ENCODE measurements at regions not wholly inside any gene's neighbourhood (a gene's known extent, or its start where the extent isn't known, plus 50 kb on each side); places are given as distances from the start of the nearest gene placed in this dataset.
"Not testable (repeated sequence)": the region's sequence is repeated elsewhere in the genome, so short reads cannot be mapped to it uniquely, and the experiment has no call there.

DNA sequence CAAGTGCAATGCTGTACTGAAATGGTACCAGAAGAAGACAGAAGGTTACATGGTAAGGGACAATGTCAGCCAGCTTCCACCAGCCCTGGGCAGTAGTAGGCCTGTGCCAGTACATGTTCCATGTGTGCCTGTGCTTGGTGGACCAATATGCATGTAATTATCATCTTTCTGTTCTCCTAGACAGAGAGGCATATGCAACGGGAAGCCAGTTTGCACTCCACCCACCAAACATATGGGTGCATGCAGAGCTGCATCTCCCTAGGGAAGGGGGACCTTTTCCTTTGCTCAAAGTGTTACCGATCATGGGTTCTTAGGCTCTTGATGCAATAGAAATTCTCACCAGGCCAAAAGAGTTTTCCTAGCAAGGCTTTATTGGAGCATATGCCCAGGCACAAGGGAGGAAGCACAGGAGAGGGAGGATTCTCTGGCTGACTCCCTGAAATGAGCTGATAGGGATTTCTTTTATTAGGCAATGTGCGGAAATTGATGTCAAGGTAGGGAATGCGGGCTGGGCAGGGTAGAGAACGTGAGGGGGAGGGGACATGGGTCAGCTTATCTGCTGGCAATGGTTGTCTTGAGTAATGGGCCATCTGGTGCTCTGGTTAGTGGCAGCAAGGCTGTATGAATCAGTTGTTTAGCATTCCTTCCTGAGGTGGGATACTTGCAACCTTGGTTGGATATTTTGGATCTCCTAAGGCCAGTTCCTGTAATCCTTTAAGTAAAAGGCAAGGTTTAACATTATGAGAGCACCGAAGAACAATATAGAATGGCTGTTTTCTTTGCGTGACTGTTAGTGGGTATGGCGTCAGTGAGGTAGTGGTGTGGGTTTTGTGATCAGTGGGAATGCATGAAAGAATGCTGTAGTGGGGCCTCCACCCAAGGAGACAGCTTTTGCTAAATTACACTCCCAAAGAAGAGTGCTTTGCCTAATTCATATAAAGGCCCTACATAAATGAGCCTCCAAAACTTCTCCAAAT is 102.5 kb downstream of the CDRT15L2 start:
- DNase-seq = not testable (repeated sequence)

DNA sequence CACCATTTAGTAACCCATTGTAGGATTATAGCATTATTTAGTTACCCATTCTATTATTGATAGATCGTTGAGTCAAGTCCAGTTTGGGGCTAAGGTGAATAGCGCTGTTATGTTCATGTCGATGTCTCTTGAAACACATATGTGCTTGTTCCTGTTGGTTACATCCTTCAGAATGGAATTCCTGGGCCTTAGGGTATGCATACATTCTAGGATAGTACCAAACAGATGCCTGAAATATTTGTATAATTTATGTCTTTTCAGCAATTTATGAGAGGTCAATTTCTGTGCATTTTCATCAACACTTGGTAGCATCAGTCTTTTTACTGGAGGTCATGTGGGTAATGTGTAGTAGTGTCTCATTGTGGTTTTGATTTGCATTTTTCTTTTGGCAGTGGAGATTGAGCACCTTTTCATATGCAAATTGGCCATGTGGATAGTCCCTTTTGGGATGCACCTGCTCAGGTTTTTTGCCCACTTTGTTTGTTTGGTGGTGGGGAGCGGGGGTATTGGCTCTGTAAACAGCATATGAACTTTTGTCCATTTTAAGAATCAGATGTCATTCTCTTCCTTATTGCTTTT is 104.2 kb downstream of the CDRT15L2 start:
- DNase-seq = not testable (repeated sequence)

DNA sequence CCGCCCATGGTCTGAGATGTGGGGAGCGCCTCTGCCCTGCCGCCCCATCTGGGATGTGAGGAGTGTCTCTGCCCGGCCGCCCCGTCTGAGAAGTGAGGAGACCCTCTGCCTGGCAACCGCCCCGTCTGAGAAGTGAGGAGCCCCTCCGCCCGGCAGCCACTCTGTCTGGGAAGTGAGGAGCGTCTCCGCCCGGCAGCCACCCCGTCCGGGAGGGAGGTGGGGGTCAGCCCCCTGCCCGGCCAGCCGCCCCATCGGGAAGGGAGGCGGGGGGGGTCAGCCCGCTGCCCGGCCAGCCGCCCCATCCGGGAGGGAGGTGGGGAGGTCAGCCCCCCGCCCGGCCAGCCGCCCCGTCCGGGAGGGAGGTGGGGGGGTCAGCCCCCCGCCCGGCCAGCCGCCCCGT is 105.5 kb downstream of the CDRT15L2 start:
- DNase-seq = not testable (repeated sequence)

DNA sequence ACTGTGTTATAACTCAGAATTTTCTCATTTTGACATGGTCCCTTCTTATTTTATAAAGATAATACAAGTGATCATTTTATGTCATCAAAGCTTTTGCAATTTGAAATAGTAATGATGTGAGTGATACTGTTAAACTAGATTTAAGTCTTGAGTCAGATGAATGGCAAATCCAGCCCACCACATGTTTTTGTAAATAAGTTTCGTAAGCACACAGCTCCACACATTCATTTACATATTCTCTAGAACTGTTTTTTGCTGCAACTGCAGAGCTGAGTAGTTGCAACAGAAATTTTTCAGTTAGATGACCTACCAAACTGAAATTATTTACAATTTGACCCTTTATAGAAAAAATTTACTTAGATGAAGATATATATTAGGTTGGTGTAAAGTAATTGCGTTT is 108.1 kb downstream of the CDRT15L2 start:
- DNase-seq = not testable (repeated sequence)

DNA sequence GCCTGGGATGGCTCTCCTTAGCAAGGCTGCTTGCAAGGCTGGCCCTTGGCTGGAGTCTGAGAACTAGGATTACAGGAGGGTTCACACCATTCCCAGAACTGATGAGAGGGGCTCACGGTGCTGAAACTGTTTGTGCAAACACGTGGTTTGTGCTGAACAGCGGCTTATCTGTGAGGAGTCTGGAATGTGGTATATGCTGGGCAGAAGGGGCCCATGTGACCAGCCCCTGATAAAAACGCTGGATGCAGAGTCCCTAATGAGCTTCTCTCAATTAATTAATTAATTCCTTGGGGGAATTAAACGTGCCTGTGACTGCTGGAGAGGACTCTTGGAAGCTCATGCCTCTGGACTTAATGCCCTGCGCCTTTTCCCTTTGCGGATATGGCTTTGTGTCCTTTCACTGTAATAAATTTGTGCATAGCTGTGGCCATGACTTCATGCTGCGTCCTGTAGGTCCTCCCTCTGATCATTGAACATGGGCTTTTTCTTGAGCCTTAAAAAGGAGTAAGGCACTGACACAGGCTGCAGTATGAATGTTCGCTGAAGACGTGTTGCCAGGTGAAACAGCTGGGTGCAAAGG is 109.7 kb downstream of the CDRT15L2 start:
- DNase-seq = not testable (repeated sequence)

DNA sequence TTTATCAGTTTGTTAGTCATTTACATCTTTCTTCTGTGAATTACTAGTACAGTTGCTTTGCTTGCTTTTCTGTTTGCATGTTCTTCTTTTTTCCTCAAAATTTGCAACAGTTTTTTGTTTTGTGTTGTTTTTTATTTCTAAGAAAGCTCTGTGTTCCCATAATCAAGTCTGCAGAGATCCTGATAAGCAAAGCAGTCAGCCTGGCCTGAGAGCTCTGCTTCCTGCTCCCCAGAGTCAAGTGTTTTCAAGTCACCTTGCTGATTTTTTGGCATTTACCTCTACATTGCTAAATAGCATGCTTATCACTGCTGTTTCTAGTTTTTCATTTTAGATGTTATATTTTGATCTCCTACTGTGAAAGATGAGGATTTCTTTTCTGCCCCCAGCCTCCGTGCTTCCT is 113.2 kb downstream of the CDRT15L2 start:
- not testable (repeated sequence) for DNase-seq

DNA sequence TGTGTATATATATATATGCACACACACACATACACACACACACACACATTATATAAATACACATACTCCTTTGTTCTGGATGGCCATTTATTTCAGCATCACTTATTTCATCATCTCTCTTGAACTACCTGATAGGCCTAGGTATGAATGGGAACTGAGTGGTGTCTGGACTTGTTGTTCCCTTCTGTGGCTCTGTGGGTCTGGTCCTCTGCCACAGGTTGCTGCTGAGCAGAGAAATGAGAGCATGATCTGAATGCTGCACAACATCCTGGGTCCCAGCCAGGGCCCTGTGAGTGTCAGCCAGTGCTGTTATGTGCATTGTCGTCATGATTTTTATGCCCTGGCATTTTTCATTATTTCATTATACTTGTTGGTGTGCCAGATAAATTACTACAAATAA is 116.3 kb downstream of the CDRT15L2 start:
- DNase-seq = not testable (repeated sequence)

DNA sequence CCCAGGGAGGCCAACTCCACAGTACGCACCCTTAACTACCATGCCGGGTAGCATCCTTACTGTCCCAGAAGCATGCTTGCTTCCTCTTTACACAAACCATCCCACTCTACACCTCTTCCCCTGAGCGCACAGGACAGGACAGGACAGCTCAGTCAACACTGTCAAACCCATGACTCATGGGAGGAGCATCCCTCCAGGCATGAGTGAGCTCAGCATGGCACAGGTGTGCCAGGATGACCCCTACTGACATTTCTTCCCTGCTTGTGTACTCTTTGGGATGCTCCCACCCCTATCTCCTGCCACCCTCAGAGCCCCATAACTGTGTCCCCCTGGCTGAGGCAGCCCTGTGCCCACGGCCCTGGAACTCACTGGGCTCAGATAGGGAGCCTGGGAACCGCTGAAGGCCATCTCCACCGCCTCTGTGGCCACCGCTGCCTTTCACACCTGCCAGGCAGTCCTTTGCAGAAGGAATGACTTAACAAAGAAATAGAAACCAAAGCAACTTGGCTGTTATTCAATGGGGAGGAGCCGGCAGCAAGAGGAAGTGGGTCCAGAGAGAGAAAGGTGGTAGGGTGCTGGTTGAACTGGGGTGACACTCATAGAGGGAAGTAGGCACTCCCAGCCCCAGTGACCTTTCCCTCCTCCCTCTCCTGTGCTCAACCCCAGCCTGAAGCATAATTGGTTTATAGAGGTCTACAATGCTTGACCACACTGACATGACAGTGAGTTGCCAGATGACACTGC is 119.1 kb downstream of the CDRT15L2 start:
- DNase-seq = not testable (repeated sequence)

DNA sequence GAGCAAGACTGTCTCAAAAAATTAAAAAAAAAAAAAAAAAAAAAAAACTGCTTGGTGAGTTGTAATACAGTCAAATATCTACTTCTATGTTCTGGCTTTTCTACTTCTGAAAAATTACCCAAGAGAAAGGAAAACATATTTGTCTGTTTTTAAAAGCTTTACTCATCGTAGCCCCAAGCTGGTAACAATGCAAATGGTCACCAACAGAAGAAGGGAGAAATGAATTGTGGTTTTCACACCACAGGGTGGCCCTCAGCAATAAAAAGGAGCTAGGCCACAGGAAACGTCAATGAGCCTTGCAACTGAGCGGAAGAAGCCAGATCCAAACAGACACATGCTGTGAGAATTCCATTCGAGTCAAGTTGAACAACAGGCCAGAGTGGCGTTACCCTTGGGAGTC is 121.0 kb downstream of the CDRT15L2 start:
- not testable (repeated sequence) for DNase-seq

DNA sequence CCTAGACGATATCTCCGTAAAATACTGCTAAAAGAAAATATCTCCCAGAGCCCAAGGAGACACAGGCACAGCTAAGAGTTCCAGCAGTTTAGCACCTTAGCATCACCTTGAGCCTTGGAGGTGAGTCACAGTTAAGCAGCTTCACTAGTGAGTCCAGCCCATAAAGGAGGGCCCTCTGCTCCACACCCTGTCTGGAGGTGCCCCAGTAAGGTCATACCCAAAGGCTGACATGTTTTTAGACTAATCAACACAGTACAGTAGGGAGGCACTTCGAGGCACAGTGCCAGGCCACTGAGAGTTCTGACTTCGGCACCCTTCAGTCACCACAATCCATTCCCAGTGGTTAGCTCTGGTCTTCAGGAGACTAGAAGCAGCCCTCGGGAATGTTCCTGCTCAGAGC is 121.8 kb downstream of the CDRT15L2 start:
- DNase-seq = not testable (repeated sequence)

DNA sequence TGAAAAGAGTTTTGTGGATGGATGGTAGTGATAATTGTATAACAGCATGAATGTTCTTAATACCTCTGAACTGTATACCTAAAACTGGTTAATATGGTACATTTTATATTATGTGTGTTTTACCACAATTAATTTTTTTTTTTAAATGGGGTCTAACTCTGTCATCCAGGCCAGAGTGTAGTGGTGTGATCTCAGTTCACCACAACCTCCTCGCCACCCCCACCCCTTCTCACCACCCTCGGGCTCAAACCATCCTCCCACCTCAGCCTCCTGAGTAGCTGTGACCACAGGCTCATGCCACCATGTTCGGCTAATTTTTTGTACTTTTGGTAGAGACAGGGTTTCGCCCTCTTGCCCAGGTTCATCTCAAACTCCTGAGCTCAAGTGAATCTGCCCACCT is 123.2 kb downstream of the CDRT15L2 start:
- no peak for DNase-seq

DNA sequence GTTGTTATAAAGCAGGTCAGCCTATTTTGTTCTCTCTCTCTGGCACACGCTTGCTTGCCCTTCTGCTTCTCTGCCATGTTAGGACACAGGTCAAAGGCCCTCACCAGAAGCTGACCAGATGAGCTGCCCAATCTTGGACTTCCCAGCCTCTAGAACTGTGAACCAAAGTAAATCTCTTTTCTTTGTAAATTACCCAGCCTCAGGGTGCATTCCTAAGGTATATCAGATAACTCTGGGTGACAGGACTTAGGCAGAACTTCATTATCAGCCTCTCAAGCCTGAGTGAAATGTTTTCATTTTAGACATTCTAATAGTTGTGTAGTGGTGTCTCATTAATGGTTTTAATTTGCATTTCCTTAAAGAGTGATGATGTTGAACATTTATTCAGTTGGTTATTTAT is 124.3 kb downstream of the CDRT15L2 start:
- DNase-seq = no peak

DNA sequence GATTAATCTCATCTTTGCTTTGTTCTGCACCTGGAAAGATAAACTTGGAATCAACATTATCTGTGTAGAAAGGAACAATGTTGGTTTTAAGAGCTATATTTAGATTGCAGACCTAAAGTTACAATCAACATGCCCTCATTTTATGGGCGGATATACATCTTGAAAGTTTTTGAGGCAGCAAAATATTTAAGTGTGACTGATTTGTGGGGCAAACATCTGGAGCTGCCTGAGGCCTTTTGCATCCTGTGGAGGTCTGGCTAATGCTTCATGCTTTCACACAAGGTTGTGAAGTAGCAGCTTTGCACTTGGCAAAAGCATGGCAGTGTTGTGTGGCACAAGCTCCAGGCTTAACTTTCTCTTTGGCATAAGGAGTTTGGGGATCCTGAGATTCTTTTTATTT is 125.7 kb downstream of the CDRT15L2 start:
- not testable (repeated sequence) for DNase-seq

DNA sequence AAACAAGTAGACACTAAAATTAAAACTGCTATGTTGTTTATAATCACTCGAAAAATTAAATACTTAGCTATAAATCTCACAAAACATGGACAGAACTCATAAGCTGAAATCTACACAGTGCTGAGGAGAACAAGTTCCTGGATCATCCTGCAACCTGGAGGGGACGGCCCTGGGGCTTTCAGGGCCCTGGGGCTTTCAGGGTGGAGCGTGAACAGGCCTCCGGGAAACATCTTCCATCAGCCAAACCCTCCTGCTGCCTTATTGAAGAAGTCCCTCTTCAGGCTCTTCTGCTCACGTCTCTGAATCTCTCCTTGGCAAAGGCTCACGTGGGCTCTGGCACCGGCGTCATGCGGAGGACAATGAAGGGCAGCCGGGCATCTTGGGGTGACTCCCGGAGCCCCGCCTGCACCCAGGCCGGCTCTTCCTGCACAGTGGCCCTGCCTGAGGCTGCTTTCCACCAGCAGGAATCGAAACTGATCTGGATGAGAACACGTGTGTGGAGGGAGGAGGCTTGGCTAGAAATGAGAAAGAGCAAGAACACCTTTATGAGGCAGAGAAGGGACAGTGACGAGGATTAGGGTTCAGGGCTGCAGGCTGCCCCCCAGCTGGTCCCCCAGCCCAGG is 127.3 kb downstream of the CDRT15L2 start:
- no peak for DNase-seq

DNA sequence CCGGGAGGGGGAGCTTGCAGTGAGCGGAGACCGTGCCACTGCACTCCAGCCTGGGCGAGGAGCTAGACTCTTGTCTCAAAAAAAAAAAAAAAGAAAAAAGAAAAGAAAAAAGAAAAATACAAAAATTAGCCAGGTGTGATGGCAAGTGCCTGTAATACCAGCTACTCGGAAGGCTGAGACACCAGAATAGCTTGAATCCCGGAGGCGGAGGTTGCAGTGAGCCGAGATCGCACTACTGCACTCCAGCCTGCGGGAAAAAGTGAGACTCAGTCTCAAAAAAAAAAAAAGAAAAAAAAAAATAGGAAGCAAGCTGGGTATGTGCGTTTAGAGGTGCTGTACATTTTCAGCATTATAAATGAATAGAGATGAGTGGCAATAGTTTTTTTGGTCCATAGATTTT is 129.3 kb downstream of the CDRT15L2 start:
- DNase-seq = not testable (repeated sequence)

DNA sequence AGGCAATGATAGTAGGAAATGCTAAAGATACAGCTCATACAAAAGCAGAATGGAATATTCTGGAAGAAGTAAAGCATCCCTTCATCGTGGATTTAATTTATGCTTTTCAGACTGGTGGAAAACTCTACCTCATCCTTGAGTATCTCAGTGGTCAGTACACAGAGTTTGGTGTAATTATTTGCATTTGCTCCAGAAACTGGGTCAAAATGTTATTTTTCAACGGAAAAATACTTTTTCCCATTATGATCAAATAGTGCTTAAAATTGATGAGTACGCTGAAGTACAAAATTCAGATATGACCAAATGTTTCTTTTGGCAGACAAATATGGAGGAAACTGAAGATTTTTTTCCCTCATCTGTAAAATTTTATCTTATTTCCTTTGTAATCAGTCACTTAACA is 137.0 kb downstream of the CDRT15L2 start:
- not testable (repeated sequence) for DNase-seq

DNA sequence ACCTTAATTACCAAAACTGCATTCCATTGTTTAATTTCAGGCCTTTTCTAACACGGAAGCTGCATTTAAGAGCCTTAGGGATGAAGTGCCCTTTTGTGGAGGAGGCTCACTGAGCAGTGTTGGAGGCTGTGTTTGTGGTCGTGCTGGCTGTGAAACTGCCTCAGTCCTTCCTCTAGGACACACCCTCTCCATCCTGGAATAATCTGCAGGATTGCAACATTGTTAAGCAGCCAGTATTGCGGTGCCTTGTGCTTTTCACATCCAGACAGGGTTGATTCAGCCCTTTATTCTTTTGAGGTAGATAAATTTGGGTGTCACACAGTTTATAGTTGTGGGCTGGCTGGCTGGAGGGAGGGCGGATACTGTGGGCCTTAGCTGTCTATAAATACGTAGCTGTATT is 141.6 kb downstream of the CDRT15L2 start:
- DNase-seq = no peak

DNA sequence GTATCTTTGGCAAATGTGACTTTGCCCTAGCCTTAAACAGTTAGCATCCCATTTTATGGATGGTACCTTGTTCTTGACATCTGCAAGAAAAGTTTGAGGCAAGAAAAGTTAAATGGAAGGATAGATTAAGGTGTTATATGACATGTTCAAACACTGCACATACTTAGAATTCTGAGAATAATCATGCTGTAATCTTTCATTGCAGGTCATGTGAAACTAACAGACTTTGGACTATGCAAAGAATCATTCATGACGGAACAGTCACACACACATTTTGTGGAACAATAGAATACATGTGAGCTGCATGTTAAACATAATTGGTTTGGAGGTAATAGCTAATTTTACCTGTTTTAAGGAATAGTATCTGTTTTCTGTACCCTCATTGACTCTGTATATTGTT is 144.9 kb downstream of the CDRT15L2 start:
- DNase-seq = not testable (repeated sequence)

DNA sequence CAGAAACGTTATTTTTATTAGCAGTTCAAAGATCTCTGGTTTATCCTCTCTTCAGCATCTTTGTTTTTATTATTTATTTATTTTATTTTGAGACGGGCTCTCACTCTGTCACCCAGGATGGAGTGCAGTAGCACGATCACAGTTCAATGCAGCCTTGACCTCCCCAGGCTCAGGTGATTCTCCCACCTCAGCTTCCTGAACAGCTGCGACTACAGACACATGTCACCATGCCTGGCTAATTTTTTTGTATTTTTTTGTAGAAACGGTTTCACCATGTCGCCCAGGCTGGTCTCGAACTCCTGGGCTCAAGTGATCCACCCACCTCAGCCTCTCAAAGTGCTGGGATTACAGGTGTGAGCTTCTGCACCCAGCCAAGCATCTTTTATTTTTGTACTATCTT is 147.7 kb downstream of the CDRT15L2 start:
- DNase-seq = not testable (repeated sequence)

DNA sequence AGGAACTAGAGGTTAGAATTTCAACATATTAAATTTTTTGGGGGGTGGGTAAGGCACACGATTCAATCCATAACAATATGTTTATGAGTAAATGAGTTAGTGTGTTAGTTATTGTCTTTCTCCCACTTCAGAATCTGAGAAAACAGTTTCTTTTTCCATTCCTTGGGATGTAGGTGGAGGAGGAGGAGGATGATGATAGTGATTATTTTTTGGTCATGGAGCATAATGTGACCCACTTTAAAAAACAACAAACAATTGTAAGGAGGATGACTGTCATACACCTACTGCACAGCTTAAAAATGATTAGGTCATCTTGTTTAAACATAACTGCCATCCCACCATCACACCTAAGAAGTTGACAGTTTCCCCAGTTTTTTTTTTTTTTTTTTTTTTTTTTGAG is 148.7 kb downstream of the CDRT15L2 start:
- no peak for DNase-seq

DNA sequence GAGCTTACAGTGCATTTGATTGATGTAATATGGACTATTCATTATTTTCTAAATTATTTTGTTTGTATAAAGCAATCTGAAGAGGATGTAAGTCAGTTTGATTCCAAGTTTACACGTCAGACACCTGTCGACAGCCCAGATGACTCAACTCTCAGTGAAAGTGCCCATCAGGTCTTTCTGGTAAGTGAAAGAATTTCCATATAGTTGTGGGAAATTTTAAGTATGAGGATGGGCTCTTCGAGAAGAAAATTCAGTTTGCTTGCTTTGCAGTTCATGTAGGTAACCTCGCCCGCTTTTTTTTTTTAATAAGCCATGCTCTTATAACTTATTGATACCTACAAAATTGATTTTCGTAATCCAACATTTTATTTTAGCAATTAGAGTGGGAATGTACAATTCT is 151.6 kb downstream of the CDRT15L2 start:
- not testable (repeated sequence) for DNase-seq

All from hypothalamus (tissue), 51 donors.